ENCODE measurements at regions not wholly inside any gene's neighbourhood (a gene's known extent, or its start where the extent isn't known, plus 50 kb on each side); places are given as distances from the start of the nearest gene placed in this dataset.

- TF ChIP-seq CTCF (IDR thresholded peaks at IDR 0.05) (no peak), POLR2AphosphoS5 (IDR thresholded peaks at IDR 0.05) (no peak), EP300 (IDR thresholded peaks at IDR 0.05) (no peak), POLR2A (IDR thresholded peaks at IDR 0.05) (no peak)
Measured at GRCh38 chr1:71298633-71299032, 217.8 kb upstream of the ZRANB2 start.
